Smooth muscle cell (in vitro differentiated cells): ENCODE measurements at regions not wholly inside any gene's neighbourhood (a gene's known extent, or its start where the extent isn't known, plus 50 kb on each side); places are given as distances from the start of the nearest gene placed in this dataset.

Experiments used
- DNase-seq: peaks from one replicate; lab custom pipeline; 2025; ENCODE audit not compliant: unreplicated experiment; lab: John Stamatoyannopoulos, UW
- H2AFZ ChIP-seq: fragments of 200-600 bp; sonication (generic); 2 replicates; pipeline ENCODE4 v1.6.0; 2016; ENCODE audit warnings: antibody characterized with exemption, low read depth, mild to moderate bottlenecking
- H3F3A ChIP-seq: fragments of 200-600 bp; sonication (generic); 2 replicates; pipeline ENCODE4 v1.6.0; 2017; ENCODE audit warnings: antibody characterized with exemption, low read depth
- H3K27ac ChIP-seq: fragments of 200-600 bp; sonication (generic); 2 replicates; pipeline ENCODE4 v1.5.1; 2016; ENCODE audit warnings: low read depth, mild to moderate bottlenecking
- H3K27me3 ChIP-seq: fragments of 200-600 bp; sonication (generic); 2 replicates; pipeline ENCODE4 v1.6.1; 2016; ENCODE audit warnings: low read depth, mild to moderate bottlenecking
- H3K36me3 ChIP-seq: fragments of 200-600 bp; sonication (generic); 2 replicates; pipeline ENCODE4 v1.5.1; 2016; ENCODE audit warnings: low read depth
- H3K4me1 ChIP-seq: fragments of 200-600 bp; sonication (generic); 2 replicates; pipeline ENCODE4 v1.5.1; 2016; ENCODE audit warnings: low read depth
- H3K4me2 ChIP-seq: fragments of 200-600 bp; sonication (generic); 2 replicates; pipeline ENCODE4 v1.6.0; 2016; ENCODE audit warnings: mild to moderate bottlenecking
- H3K4me3 ChIP-seq: fragments of 200-600 bp; sonication (generic); 2 replicates; pipeline ENCODE4 v1.5.1; 2016; ENCODE audit warnings: mild to moderate bottlenecking
- H3K79me2 ChIP-seq: fragments of 200-600 bp; sonication (generic); 2 replicates; pipeline ENCODE4 v1.6.0; 2016; ENCODE audit warnings: low read depth, mild to moderate bottlenecking
- H3K9ac ChIP-seq: fragments of 200-600 bp; sonication (generic); 2 replicates; pipeline ENCODE4 v1.6.0; 2016; ENCODE audit warnings: low read depth
- H3K9me3 ChIP-seq: fragments of 200-600 bp; sonication (generic); replicated peaks from 2 replicates; pipeline ENCODE4 v1.5.1; 2016; ENCODE audit warnings: low read depth
- H4K20me1 ChIP-seq: fragments of 200-600 bp; sonication (generic); 2 replicates; pipeline ENCODE4 v1.6.0; 2016; ENCODE audit warnings: low read depth
- WGBS: methylation state at CpG from one replicate; pipeline ENCODE4 v1.1.7; 2016; ENCODE audit warnings: low lambda C conversion rate; 5-methylcytosine and 5-hydroxymethylcytosine counted together
- TF ChIP-seq, protein P1 (sequence below): fragments of 200-600 bp; sonication (generic); IDR thresholded peaks from 2 replicates; pipeline ENCODE4 v1.5.1; 2017; ENCODE audit warnings: borderline replicate concordance, mild to moderate bottlenecking, antibody characterized with exemption; ENCODE audit not compliant: insufficient read depth, poor library complexity, severe bottlenecking

- no peak for DNase-seq
- Histone ChIP-seq H3K9me3 (no peaks in the 10 kb centered on the region), H3K4me2 (peak overlapping the region; percentile 44), H2AFZ (no peak overlapping the region), H3K36me3 (no peaks in the 10 kb centered on the region), H3K79me2 (no peaks in the 10 kb centered on the region), H3K4me1 (peaks cover 3% of the 10 kb centered on the region), H3K4me3 (no peak overlapping the region), H3K9ac (peak overlapping the region; percentile 8), H4K20me1 (no peaks in the 10 kb centered on the region), H3K27me3 (no peaks in the 10 kb centered on the region), H3F3A (no peaks in the 10 kb centered on the region), H3K27ac (peak overlapping the region; percentile 71)
- TF ChIP-seq, protein P1, sequence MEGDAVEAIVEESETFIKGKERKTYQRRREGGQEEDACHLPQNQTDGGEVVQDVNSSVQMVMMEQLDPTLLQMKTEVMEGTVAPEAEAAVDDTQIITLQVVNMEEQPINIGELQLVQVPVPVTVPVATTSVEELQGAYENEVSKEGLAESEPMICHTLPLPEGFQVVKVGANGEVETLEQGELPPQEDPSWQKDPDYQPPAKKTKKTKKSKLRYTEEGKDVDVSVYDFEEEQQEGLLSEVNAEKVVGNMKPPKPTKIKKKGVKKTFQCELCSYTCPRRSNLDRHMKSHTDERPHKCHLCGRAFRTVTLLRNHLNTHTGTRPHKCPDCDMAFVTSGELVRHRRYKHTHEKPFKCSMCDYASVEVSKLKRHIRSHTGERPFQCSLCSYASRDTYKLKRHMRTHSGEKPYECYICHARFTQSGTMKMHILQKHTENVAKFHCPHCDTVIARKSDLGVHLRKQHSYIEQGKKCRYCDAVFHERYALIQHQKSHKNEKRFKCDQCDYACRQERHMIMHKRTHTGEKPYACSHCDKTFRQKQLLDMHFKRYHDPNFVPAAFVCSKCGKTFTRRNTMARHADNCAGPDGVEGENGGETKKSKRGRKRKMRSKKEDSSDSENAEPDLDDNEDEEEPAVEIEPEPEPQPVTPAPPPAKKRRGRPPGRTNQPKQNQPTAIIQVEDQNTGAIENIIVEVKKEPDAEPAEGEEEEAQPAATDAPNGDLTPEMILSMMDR = no peak
- 2% methylated on average over 5 of the region's 5 CpGs for WGBS
Measured at GRCh38 chr7:142556740-142557139, 192.5 kb upstream of the PRSS1 start.

- Histone ChIP-seq H3K4me3 (no peak overlapping the region), H3K36me3 (no peaks in the 10 kb centered on the region), H3K4me2 (peak overlapping the region; percentile 6), H3K79me2 (no peaks in the 10 kb centered on the region), H3K27ac (peak overlapping the region; percentile 44), H3K27me3 (no peaks in the 10 kb centered on the region), H3K4me1 (peaks cover 3% of the 10 kb centered on the region), H3K9me3 (no peaks in the 10 kb centered on the region), H4K20me1 (no peaks in the 10 kb centered on the region), H3F3A (no peaks in the 10 kb centered on the region), H2AFZ (peak overlapping the region; percentile 16), H3K9ac (no peak overlapping the region)
- DNase-seq = no peak
- TF ChIP-seq, protein P1 = no peak
- WGBS = 71% methylated on average over 10 of the region's 10 CpGs
Measured at GRCh38 chr7:142554560-142555532, 194.4 kb upstream of the PRSS1 start.

GRCh38 chr7:142553216-142553615, 196.1 kb upstream of the PRSS1 start:
- Histone ChIP-seq H3K4me1 (peaks cover 3% of the 10 kb centered on the region), H3K79me2 (no peaks in the 10 kb centered on the region), H3K4me3 (no peak overlapping the region), H3F3A (no peaks in the 10 kb centered on the region), H3K27me3 (no peaks in the 10 kb centered on the region), H3K9ac (no peak overlapping the region), H3K27ac (no peak overlapping the region), H4K20me1 (no peaks in the 10 kb centered on the region), H3K9me3 (no peaks in the 10 kb centered on the region), H3K36me3 (no peaks in the 10 kb centered on the region), H2AFZ (no peak overlapping the region), H3K4me2 (no peak overlapping the region)
- WGBS = 73% methylated on average over 2 of the region's 2 CpGs
- TF ChIP-seq, protein P1 = no peak
- no peak for DNase-seq
